DND-41 (cell line): ENCODE measurements at regions not wholly inside any gene's neighbourhood (a gene's known extent, or its start where the extent isn't known, plus 50 kb on each side); places are given as distances from the start of the nearest gene placed in this dataset.

ENCODE experiments used
- EZH2 ChIP-seq: IDR thresholded peaks from 3 replicates; pipeline ENCODE4 v1.6.1; 2012; ENCODE audit warnings: borderline replicate concordance, low read depth, mild to moderate bottlenecking, moderate library complexity, low read length, inconsistent platforms; ENCODE audit not compliant: severe bottlenecking
- TF ChIP-seq, protein P1 (sequence below): IDR thresholded peaks from 2 replicates; pipeline ENCODE4 v1.5.1; 2012; ENCODE audit warnings: borderline replicate concordance, low read length, moderate library complexity, mild to moderate bottlenecking; ENCODE audit not compliant: poor library complexity, severe bottlenecking; ENCODE audit errors: extremely low read depth

DNA sequence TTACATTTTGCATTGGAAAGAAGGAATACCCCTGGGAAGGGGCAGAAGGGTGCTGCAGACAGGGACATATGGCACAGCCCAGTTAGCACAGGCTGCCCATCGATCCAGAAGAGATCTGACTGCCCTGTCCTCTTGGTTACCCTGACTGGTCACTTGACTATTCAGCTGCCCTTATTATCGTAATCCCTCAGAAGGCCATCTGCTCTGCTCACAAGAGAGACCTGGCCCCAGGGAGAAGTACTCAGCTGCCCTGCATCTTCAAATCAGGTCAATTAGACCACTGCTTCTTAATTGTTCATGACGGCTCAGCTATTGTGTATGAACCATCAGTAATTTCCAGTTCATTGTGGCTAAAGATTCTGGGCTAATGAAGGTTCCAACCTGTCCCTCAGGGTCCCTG lies 345.0 kb downstream of the TLE1 start:
- no peak for TF ChIP-seq EZH2
- TF ChIP-seq, protein P1, sequence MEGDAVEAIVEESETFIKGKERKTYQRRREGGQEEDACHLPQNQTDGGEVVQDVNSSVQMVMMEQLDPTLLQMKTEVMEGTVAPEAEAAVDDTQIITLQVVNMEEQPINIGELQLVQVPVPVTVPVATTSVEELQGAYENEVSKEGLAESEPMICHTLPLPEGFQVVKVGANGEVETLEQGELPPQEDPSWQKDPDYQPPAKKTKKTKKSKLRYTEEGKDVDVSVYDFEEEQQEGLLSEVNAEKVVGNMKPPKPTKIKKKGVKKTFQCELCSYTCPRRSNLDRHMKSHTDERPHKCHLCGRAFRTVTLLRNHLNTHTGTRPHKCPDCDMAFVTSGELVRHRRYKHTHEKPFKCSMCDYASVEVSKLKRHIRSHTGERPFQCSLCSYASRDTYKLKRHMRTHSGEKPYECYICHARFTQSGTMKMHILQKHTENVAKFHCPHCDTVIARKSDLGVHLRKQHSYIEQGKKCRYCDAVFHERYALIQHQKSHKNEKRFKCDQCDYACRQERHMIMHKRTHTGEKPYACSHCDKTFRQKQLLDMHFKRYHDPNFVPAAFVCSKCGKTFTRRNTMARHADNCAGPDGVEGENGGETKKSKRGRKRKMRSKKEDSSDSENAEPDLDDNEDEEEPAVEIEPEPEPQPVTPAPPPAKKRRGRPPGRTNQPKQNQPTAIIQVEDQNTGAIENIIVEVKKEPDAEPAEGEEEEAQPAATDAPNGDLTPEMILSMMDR, result no peak
